ENCODE measurements at regions not wholly inside any gene's neighbourhood (a gene's known extent, or its start where the extent isn't known, plus 50 kb on each side); places are given as distances from the start of the nearest gene placed in this dataset.

- Histone ChIP-seq H3K36me3 (ENCODE audit: insufficient read depth, low read length) (no peaks in the 10 kb centered on the region), H3K79me2 (ENCODE audit: insufficient read depth, low read length) (no peaks in the 10 kb centered on the region), H3K27me3 (ENCODE audit: insufficient read depth, low read length) (no peaks in the 10 kb centered on the region), H3K9me2 (ENCODE audit: low read depth, low read length) (no peaks in the 10 kb centered on the region), H3K4me3 (ENCODE audit: low read depth, low read length, poor library complexity, severe bottlenecking) (no peak overlapping the region), H4K20me1 (ENCODE audit: insufficient read depth, low read length) (no peaks in the 10 kb centered on the region), H3K9me3 (ENCODE audit: low read length) (no peaks in the 10 kb centered on the region), H2AFZ (ENCODE audit: low read length) (no peak overlapping the region), H3K4me2 (ENCODE audit: low read length) (no peak overlapping the region), H3K4me1 (ENCODE audit: insufficient read depth, low read length, severe bottlenecking) (no peaks in the 10 kb centered on the region), H3F3A (ENCODE audit: insufficient read depth, low read length) (no peaks in the 10 kb centered on the region), H3K9ac (ENCODE audit: low read length) (no peak overlapping the region), H3K27ac (ENCODE audit: low read depth, low read length, poor library complexity, severe bottlenecking) (no peak overlapping the region)
- no peak for TF ChIP-seq CTCF (IDR thresholded peaks at IDR 0.05; ENCODE audit: low read length)
- TF ChIP-seq EZH2 (IDR thresholded peaks at IDR 0.05; ENCODE audit: borderline replicate concordance, low read length), result no peak
Measured at GRCh38 chr3:164417955-164418354, 660.3 kb downstream of the SI start.

DNA sequence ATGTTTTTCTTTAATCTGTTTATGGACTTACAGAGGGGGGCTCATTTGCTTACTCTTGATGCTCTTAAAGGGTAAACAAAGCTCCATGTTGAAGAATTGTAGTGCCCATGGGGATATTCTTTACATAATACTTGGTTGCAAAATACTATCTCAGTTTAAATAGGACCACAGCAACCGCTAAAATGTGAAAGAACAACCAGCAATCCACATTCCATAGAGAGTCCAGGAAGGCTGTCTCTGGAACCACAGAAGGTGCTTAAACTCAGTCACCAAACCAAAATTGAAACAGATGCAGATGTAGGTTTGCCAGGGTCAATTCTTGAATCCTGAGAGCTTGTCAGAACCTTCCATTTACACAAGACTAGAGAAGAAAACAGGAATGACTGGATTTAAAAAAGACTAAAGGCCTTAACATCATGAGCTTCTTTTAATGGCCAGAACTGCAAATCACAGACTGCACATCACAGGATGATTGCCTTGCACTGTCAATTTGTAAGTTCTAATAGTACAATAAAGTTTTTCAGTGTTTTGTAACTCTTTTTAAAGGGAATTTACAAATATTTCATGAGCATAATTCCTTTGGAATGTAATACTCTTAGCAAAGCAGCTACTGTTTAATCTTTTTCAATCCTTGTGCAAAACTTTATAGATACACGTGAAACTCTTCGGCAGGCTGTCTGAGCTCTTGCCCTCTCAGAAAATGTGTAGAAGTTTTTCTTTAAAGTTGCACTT, 661.6 kb downstream of the SI start:
- Histone ChIP-seq H3F3A (ENCODE audit: insufficient read depth, low read length) (no peaks in the 10 kb centered on the region), H3K36me3 (ENCODE audit: insufficient read depth, low read length) (no peaks in the 10 kb centered on the region), H2AFZ (ENCODE audit: low read length) (no peak overlapping the region), H3K4me3 (ENCODE audit: low read depth, low read length, poor library complexity, severe bottlenecking) (no peak overlapping the region), H3K4me1 (ENCODE audit: insufficient read depth, low read length, severe bottlenecking) (no peaks in the 10 kb centered on the region), H3K27ac (ENCODE audit: low read depth, low read length, poor library complexity, severe bottlenecking) (no peak overlapping the region), H3K4me2 (ENCODE audit: low read length) (no peak overlapping the region), H3K9me3 (ENCODE audit: low read length) (no peaks in the 10 kb centered on the region), H3K9me2 (ENCODE audit: low read depth, low read length) (no peaks in the 10 kb centered on the region), H3K9ac (ENCODE audit: low read length) (no peak overlapping the region), H3K27me3 (ENCODE audit: insufficient read depth, low read length) (no peaks in the 10 kb centered on the region), H4K20me1 (ENCODE audit: insufficient read depth, low read length) (no peaks in the 10 kb centered on the region), H3K79me2 (ENCODE audit: insufficient read depth, low read length) (no peaks in the 10 kb centered on the region)
- no peak for TF ChIP-seq EZH2 (IDR thresholded peaks at IDR 0.05; ENCODE audit: borderline replicate concordance, low read length)

GRCh38 chr3:164408326-164408725, 670.0 kb downstream of the SI start:
- no peak overlapping the region for H3K4me2 ChIP-seq (ENCODE audit: low read length)
- no peak for TF ChIP-seq CTCF (IDR thresholded peaks at IDR 0.05; ENCODE audit: low read length)
- TF ChIP-seq EZH2 (IDR thresholded peaks at IDR 0.05; ENCODE audit: borderline replicate concordance, low read length), result no peak
- no peak overlapping the region for H3K27ac ChIP-seq (ENCODE audit: low read depth, low read length, poor library complexity, severe bottlenecking)
- H3K9me3 ChIP-seq (ENCODE audit: low read length), result no peaks in the 10 kb centered on the region
- no peaks in the 10 kb centered on the region for H4K20me1 ChIP-seq (ENCODE audit: insufficient read depth, low read length)
- no peaks in the 10 kb centered on the region for H3F3A ChIP-seq (ENCODE audit: insufficient read depth, low read length)
- no peaks in the 10 kb centered on the region for H3K27me3 ChIP-seq (ENCODE audit: insufficient read depth, low read length)
- H3K4me3 ChIP-seq (ENCODE audit: low read depth, low read length, poor library complexity, severe bottlenecking), result no peak overlapping the region
- H3K9me2 ChIP-seq (ENCODE audit: low read depth, low read length), result no peaks in the 10 kb centered on the region
- H3K79me2 ChIP-seq (ENCODE audit: insufficient read depth, low read length), result no peaks in the 10 kb centered on the region
- H3K36me3 ChIP-seq (ENCODE audit: insufficient read depth, low read length), result no peaks in the 10 kb centered on the region
- no peak overlapping the region for H2AFZ ChIP-seq (ENCODE audit: low read length)
- no peaks in the 10 kb centered on the region for H3K4me1 ChIP-seq (ENCODE audit: insufficient read depth, low read length, severe bottlenecking)
- H3K9ac ChIP-seq (ENCODE audit: low read length), result no peak overlapping the region

DNA sequence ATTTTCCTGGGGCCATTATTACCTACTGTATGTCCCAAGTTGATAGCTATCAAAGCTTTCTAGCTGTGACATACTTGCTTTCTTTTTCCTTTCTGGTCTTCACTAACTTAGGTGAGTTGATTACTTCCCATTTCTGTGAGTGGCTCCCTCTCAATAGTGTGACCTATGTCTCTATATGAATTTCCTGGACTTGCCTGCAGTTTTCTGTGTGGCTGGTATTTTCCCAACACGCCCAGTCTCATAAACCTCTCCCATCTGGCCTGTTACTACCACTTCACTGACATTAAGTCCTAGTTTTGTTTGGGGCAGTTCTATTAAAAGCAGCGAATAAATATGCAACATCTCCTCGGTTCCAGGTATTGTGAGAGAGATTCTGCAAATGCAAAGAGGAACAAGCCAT, 671.2 kb downstream of the SI start:
- Histone ChIP-seq H3K4me2 (ENCODE audit: low read length) (no peak overlapping the region), H3F3A (ENCODE audit: insufficient read depth, low read length) (no peaks in the 10 kb centered on the region), H3K9me2 (ENCODE audit: low read depth, low read length) (no peaks in the 10 kb centered on the region), H3K36me3 (ENCODE audit: insufficient read depth, low read length) (no peaks in the 10 kb centered on the region), H4K20me1 (ENCODE audit: insufficient read depth, low read length) (no peaks in the 10 kb centered on the region), H2AFZ (ENCODE audit: low read length) (no peak overlapping the region), H3K79me2 (ENCODE audit: insufficient read depth, low read length) (no peaks in the 10 kb centered on the region), H3K27me3 (ENCODE audit: insufficient read depth, low read length) (no peaks in the 10 kb centered on the region), H3K9ac (ENCODE audit: low read length) (no peak overlapping the region), H3K9me3 (ENCODE audit: low read length) (no peaks in the 10 kb centered on the region), H3K4me3 (ENCODE audit: low read depth, low read length, poor library complexity, severe bottlenecking) (no peak overlapping the region), H3K4me1 (ENCODE audit: insufficient read depth, low read length, severe bottlenecking) (no peaks in the 10 kb centered on the region), H3K27ac (ENCODE audit: low read depth, low read length, poor library complexity, severe bottlenecking) (no peak overlapping the region)
- TF ChIP-seq CTCF (IDR thresholded peaks at IDR 0.05; ENCODE audit: low read length) (no peak), EZH2 (IDR thresholded peaks at IDR 0.05; ENCODE audit: borderline replicate concordance, low read length) (no peak)
